ENCODE measurements at regions not wholly inside any gene's neighbourhood (a gene's known extent, or its start where the extent isn't known, plus 50 kb on each side); places are given as distances from the start of the nearest gene placed in this dataset.

DNA sequence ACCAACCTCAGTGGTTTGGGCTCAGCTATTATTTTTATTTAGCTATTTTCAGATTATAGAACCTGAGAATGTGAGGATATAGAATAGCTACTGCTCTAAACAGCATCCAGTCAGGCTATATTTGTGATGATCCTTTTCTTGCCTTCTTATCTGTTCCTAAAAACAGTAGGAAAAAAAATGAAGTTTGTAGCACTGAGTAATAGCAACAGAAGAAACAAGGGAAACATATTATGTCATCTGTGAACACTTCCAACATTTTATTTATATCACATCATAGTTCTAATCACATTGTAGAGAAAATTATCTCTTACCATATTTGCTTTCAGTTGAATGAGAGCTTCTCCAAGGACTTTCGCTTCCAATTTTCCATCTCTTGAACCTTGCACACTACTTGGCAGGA is 229.6 kb upstream of the PTPRZ1 start:
- TF ChIP-seq PAX5 (IDR thresholded peaks at IDR 0.05; ENCODE audit: insufficient read depth, low read length, severe bottlenecking), result no peak
- no peak for TF ChIP-seq POLR2AphosphoS5 (IDR thresholded peaks at IDR 0.05; ENCODE audit: low read depth, low read length)
- no peak for FAIRE-seq
- DNase-seq (ENCODE audit: insufficient read length, low spot score), result no peak

DNA sequence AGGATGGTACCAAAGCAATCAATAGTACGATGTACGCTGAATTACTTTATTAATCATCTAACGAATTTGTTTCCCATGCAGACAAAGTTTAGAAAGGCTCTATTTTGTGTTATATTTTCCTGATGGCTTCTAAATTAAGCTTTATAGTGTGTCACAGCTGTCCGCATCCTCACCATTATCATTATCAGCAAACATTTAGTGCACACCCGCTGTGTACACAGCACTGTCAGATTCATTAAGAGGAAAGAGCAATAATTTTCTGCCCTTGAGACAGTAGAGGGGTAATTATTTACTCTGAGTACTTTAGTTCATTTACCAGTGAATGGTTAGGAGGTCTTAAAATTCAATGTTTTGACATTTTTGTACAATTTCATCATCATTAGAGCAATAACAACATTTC is 233.3 kb upstream of the PTPRZ1 start:
- DNase-seq (ENCODE audit: insufficient read length, low spot score) (no peak), FAIRE-seq (no peak)
- TF ChIP-seq SPI1 (IDR thresholded peaks at IDR 0.05; ENCODE audit: low read depth, low read length), result no peak
- TF ChIP-seq POU2F2 (IDR thresholded peaks at IDR 0.05; ENCODE audit: low read depth, low read length), result no peak
- no peak for TF ChIP-seq POLR2AphosphoS5 (IDR thresholded peaks at IDR 0.05; ENCODE audit: low read depth, low read length)
- TF ChIP-seq TAF1 (IDR thresholded peaks at IDR 0.05; ENCODE audit: low read depth, low read length), result no peak
- TF ChIP-seq POLR2A (IDR thresholded peaks at IDR 0.05; ENCODE audit: low read depth, low read length), result no peak
- no peak for TF ChIP-seq PAX5 (IDR thresholded peaks at IDR 0.05; ENCODE audit: insufficient read depth, low read length, severe bottlenecking)

DNA sequence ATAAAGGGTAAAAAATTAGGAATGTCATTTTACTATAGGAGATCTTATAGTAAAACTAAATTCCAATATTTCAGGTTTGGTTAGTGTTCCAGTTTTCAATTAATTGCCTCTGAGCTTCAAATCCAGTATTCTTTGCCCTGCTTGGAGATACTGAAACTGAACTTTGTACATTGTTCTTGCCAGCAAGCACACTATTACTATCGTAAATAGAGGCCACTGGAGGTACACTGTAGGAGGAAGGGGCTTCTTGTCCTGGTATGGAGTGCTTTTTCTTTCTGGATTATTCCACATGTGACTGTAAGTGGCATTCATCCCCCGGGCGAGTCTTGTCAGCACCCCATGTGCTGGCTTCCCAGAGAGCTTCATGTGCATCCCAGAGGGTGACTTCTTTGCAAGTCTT is 234.7 kb upstream of the PTPRZ1 start:
- FAIRE-seq (no peak), DNase-seq (ENCODE audit: insufficient read length, low spot score) (no peak)
- no peak for TF ChIP-seq POU2F2 (IDR thresholded peaks at IDR 0.05; ENCODE audit: low read depth, low read length)
- TF ChIP-seq PAX5 (IDR thresholded peaks at IDR 0.05; ENCODE audit: insufficient read depth, low read length, severe bottlenecking), result no peak
- TF ChIP-seq POLR2A (IDR thresholded peaks at IDR 0.05; ENCODE audit: low read depth, low read length), result no peak
- TF ChIP-seq SPI1 (IDR thresholded peaks at IDR 0.05; ENCODE audit: low read depth, low read length), result no peak
- TF ChIP-seq POLR2AphosphoS5 (IDR thresholded peaks at IDR 0.05; ENCODE audit: low read depth, low read length), result no peak
- no peak for TF ChIP-seq TAF1 (IDR thresholded peaks at IDR 0.05; ENCODE audit: low read depth, low read length)

DNA sequence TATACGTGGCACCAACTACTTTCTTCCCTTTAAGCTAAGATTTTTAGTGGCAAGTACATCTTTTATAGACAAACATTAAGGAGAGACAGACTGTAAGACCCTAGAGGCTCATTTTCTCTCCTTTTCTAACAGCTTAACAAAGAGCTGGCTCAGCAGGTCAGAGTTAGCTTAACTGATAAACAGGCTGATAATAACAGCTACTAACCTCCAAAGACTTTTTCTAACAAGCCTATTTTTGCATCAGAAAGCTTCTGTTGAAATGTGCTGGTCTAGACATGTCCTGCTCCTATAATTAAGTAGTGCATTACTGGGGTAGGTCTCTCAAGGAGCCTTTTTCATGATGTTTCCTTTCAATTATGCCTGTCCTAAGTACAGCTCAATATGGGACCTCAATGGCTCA is 238.2 kb upstream of the FAM3C start:
- TF ChIP-seq SPI1 (IDR thresholded peaks at IDR 0.05; ENCODE audit: low read depth, low read length), result no peak
- TF ChIP-seq TAF1 (IDR thresholded peaks at IDR 0.05; ENCODE audit: low read depth, low read length), result no peak
- no peak for TF ChIP-seq POLR2A (IDR thresholded peaks at IDR 0.05; ENCODE audit: low read depth, low read length)
- TF ChIP-seq POLR2AphosphoS5 (IDR thresholded peaks at IDR 0.05; ENCODE audit: low read depth, low read length), result no peak
- TF ChIP-seq PAX5 (IDR thresholded peaks at IDR 0.05; ENCODE audit: insufficient read depth, low read length, severe bottlenecking), result no peak
- no peak for TF ChIP-seq POU2F2 (IDR thresholded peaks at IDR 0.05; ENCODE audit: low read depth, low read length)
- no peak for DNase-seq (ENCODE audit: insufficient read length, low spot score)
- FAIRE-seq, result no peak

DNA sequence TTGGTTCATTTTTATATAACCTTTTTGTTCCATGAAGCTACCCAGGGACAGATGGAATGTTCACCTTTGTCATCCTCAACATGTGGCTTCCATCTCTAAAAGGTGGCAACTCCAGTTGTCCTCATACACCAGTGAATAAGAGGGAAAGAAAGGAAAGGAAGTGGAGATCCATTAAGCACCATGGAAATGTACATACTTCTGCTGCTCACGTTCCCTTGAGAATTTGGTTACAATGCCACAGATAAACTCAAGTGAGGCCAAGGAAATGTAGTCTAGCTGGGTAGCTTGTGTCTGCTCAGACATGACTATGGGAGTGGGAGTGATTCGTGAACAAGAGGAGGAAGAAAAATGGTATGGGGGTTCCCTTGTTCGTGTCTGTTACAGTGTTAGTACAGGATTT is 237.1 kb upstream of the FAM3C start:
- TF ChIP-seq SPI1 (IDR thresholded peaks at IDR 0.05; ENCODE audit: low read depth, low read length) (no peak), TAF1 (IDR thresholded peaks at IDR 0.05; ENCODE audit: low read depth, low read length) (no peak), POU2F2 (IDR thresholded peaks at IDR 0.05; ENCODE audit: low read depth, low read length) (no peak), POLR2A (IDR thresholded peaks at IDR 0.05; ENCODE audit: low read depth, low read length) (no peak), POLR2AphosphoS5 (IDR thresholded peaks at IDR 0.05; ENCODE audit: low read depth, low read length) (no peak), PAX5 (IDR thresholded peaks at IDR 0.05; ENCODE audit: insufficient read depth, low read length, severe bottlenecking) (no peak)
- FAIRE-seq, result no peak
- DNase-seq (ENCODE audit: insufficient read length, low spot score), result no peak

DNA sequence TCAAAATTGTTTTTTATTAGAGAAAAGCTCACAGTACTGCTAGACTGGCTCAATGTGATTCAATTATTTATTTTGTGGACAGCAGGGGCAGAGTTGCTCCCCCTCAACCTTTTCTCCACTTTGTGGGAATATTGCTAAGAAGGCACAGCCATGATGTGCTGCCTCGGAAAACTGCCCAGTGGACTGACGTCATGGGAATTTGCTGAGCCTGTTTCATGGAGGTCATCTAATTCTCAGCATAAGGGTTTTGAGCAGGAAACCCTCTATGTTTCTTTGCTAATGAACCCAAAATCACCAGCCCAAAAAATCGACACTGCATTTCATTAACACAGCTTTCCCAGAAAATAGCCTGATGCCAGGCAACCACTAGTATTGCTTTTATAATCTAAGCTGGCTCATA is 228.8 kb upstream of the FAM3C start:
- FAIRE-seq, result no peak
- no peak for TF ChIP-seq PAX5 (IDR thresholded peaks at IDR 0.05; ENCODE audit: insufficient read depth, low read length, severe bottlenecking)
- no peak for DNase-seq (ENCODE audit: insufficient read length, low spot score)

DNA sequence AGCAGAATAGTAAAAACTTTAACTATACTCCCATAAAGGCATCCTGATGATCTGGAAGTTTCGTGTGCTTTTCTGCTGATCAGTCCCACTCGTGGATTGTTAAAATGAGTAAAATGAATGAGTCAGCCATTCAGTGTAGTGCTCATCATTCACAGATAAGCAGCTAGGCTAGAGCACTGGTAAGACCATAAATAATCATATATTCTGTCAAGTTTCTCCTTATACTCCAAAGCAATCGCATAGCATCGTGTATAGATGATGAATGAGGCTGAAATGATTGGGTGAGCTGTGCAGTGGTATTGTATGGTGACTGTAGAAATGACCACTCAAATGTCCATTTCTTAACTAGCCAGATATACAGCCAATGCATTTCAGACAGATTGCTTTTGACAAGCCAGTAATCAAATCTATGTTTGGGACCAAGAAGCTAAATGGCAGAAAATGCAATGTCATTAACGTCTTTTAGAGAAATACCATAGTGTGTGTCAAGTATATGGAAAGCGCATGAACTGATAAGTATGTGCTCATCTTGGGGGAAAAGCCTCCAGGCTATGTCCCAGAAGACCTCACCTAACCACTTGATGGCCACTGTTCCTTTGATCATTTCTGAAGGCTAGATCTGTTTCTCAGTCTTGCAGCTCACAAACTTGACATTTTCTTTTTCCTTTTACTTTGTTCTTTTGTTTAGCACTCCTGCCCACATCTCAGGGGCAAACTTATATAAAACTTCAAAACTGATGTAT is 227.2 kb upstream of the FAM3C start:
- DNase-seq (ENCODE audit: insufficient read length, low spot score) (no peak), FAIRE-seq (no peak)
- TF ChIP-seq TAF1 (IDR thresholded peaks at IDR 0.05; ENCODE audit: low read depth, low read length) (no peak), SPI1 (IDR thresholded peaks at IDR 0.05; ENCODE audit: low read depth, low read length) (no peak), POLR2AphosphoS5 (IDR thresholded peaks at IDR 0.05; ENCODE audit: low read depth, low read length) (no peak), PAX5 (IDR thresholded peaks at IDR 0.05; ENCODE audit: insufficient read depth, low read length, severe bottlenecking) (no peak), POLR2A (IDR thresholded peaks at IDR 0.05; ENCODE audit: low read depth, low read length) (no peak), POU2F2 (IDR thresholded peaks at IDR 0.05; ENCODE audit: low read depth, low read length) (no peak)

DNA sequence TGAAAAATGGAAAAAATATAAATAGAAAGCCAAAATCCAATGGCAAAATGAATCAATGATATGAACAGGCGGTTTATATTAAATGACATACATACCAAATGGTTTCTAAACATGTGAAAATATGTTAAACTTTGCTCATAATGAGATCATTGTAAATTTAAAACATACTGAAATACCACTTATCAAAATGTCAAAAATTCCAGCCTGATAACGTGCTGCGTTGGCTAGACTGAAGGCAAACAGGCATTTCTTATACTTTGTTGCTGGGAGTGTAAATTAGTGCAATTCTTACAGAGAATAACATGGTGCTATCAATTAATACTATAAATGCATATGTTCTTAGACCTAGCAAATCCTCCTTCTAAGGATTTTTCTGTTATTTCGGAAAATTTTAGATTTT is 225.8 kb upstream of the FAM3C start:
- DNase-seq (ENCODE audit: insufficient read length, low spot score), result no peak
- TF ChIP-seq TAF1 (IDR thresholded peaks at IDR 0.05; ENCODE audit: low read depth, low read length) (no peak), PAX5 (IDR thresholded peaks at IDR 0.05; ENCODE audit: insufficient read depth, low read length, severe bottlenecking) (no peak), POLR2AphosphoS5 (IDR thresholded peaks at IDR 0.05; ENCODE audit: low read depth, low read length) (no peak), SPI1 (IDR thresholded peaks at IDR 0.05; ENCODE audit: low read depth, low read length) (no peak), POLR2A (IDR thresholded peaks at IDR 0.05; ENCODE audit: low read depth, low read length) (no peak), POU2F2 (IDR thresholded peaks at IDR 0.05; ENCODE audit: low read depth, low read length) (no peak)
- no peak for FAIRE-seq

DNA sequence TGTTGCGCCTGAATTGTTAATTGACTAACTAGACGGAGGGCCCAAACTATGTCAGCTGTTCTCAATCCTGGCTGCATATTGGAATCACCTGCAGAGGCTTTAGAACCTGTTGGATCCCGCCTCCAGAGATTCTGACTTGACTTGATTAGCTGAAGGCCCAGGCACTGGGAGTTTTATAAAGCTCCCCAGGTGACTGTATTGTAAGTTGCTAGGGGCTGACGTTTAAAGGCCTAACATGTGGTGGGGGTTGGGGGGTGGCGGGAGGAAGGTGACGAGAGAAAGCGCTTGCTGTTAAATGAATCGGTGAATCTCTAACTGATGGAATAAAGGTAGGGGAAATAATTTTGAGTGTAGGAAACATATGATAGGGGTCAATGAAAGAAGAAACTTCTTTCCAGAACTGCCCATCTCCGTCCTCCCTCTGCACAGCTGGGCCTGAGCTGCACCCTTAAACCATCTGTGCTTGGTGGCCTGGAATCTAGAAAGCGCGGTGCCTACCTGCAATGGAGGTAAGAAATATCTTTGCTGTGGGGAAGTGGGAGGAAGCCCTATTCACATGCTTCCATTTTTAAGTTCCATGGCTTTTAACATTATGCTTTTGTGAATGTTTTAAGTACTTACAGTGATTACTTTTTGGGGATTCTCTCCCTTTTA is 225.0 kb upstream of the FAM3C start:
- DNase-seq (ENCODE audit: insufficient read length, low spot score) (no peak), FAIRE-seq (no peak)
- TF ChIP-seq TAF1 (IDR thresholded peaks at IDR 0.05; ENCODE audit: low read depth, low read length), result no peak
- no peak for TF ChIP-seq PAX5 (IDR thresholded peaks at IDR 0.05; ENCODE audit: insufficient read depth, low read length, severe bottlenecking)
- TF ChIP-seq POLR2A (IDR thresholded peaks at IDR 0.05; ENCODE audit: low read depth, low read length), result no peak
- no peak for TF ChIP-seq POU2F2 (IDR thresholded peaks at IDR 0.05; ENCODE audit: low read depth, low read length)
- no peak for TF ChIP-seq POLR2AphosphoS5 (IDR thresholded peaks at IDR 0.05; ENCODE audit: low read depth, low read length)
- TF ChIP-seq SPI1 (IDR thresholded peaks at IDR 0.05; ENCODE audit: low read depth, low read length), result no peak

DNA sequence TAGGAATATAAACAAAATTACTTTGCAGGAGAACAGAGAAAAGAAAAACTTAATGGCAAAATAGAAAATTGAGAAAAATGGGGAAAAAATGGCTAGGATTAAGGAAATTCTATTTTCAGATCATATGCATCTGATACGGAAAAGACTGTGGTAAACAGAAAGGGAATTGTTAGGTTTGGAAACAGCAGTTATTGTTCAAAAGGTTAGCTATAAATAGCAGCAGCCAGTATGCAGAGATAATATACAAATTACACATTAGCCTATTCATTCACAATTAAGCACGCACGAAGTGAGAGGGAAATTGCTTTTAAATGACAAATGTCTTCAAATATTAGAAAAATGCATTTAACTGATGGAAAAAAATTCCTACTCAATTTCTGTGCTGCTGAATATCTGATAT is 224.1 kb upstream of the FAM3C start:
- no peak for FAIRE-seq

More for the DNA sequence above, 224.1 kb upstream of the FAM3C start:
- no peak for DNase-seq (ENCODE audit: insufficient read length, low spot score)
- no peak for TF ChIP-seq POLR2AphosphoS5 (IDR thresholded peaks at IDR 0.05; ENCODE audit: low read depth, low read length)
- no peak for TF ChIP-seq PAX5 (IDR thresholded peaks at IDR 0.05; ENCODE audit: insufficient read depth, low read length, severe bottlenecking)
- no peak for TF ChIP-seq POU2F2 (IDR thresholded peaks at IDR 0.05; ENCODE audit: low read depth, low read length)
- no peak for TF ChIP-seq TAF1 (IDR thresholded peaks at IDR 0.05; ENCODE audit: low read depth, low read length)
- TF ChIP-seq SPI1 (IDR thresholded peaks at IDR 0.05; ENCODE audit: low read depth, low read length), result no peak
- no peak for TF ChIP-seq POLR2A (IDR thresholded peaks at IDR 0.05; ENCODE audit: low read depth, low read length)

Measured in GM12891 (cell line).